HepG2 (cell line): ENCODE measurements at regions not wholly inside any gene's neighbourhood (a gene's known extent, or its start where the extent isn't known, plus 50 kb on each side); places are given as distances from the start of the nearest gene placed in this dataset.

ENCODE experiments used
- ATAC-seq: fragments of 200-7000 bp; cut with Tn5 transposase; 3 replicates; pipeline ENCODE4 v1.9.1; 2020; ENCODE audit warnings: mild to moderate bottlenecking, moderate library complexity
- BruUV-seq: library from RNA; stranded (reverse); fragments of 400-500 nt; replicated peaks from 2 replicates; lab custom pipeline; 2021; lab: Mats Ljungman, UMichigan
- CTCF ChIA-PET: fragments of 300-600 bp; formaldehyde crosslinking; extraction: SDS; loops from one replicate; lab custom pipeline; 2021; ENCODE audit warnings: low total read pairs, inconsistent platforms, low intra/inter-chr PET ratio; lab: Yijun Ruan, JAX
- POLR2A ChIA-PET: fragments of 350-600 bp; sonication (Branson Sonifier 250); formaldehyde crosslinking; loops from one replicate; lab custom pipeline; 2020; ENCODE audit warnings: antibody characterized with exemption, inconsistent platforms; lab: Yijun Ruan, JAX
- DNase-seq: peaks from one replicate; pipeline ENCODE4 v3.0.0-alpha.2; 2015; ENCODE audit warnings: low spot score
- FAIRE-seq: peaks from 3 replicates; lab custom pipeline; 2011; peaks lifted over from hg19 to GRCh38; lab: Jason Lieb, UNC
- H2AFZ ChIP-seq: one replicate; pipeline ENCODE4 v1.6.1; 2011; ENCODE audit warnings: low read length, inconsistent platforms
- H3K27ac ChIP-seq: fragments of 300-600 bp; 3 replicates; pipeline ENCODE4 v1.8.0; 2011; ENCODE audit warnings: mixed run types, mild to moderate bottlenecking, mixed read lengths, low read length, inconsistent platforms; ENCODE audit not compliant: insufficient read depth; ENCODE audit errors: extremely low read length
- H3K27me3 ChIP-seq, 2 experiments: fragments of 200-600 bp in 1 of 2; 2 replicates in 1 of 2; 3 replicates in 1 of 2; pipeline versions ENCODE4 v1.6.0 to v1.8.0; 2011; ENCODE audit warnings: low read length in 2 of 2, mild to moderate bottlenecking in 2 of 2, moderate library complexity in 2 of 2, inconsistent platforms in 1 of 2; ENCODE audit not compliant: insufficient read depth in 2 of 2, control insufficient read depth in 1 of 2
- H3K36me3 ChIP-seq, 2 experiments: fragments of 200-600 bp in 1 of 2; replicated peaks in 1 of 2; 2 replicates in 1 of 2; 3 replicates in 1 of 2; pipeline versions ENCODE4 v1.5.1 to v1.8.0; 2011; ENCODE audit warnings: low read length in 2 of 2, inconsistent platforms in 1 of 2; ENCODE audit not compliant: insufficient read depth in 2 of 2, control insufficient read depth in 1 of 2
- H3K4me1 ChIP-seq: 2 replicates; pipeline ENCODE4 v1.5.1; 2012; ENCODE audit warnings: low read length, inconsistent platforms; ENCODE audit not compliant: insufficient read depth
- H3K4me2 ChIP-seq: 2 replicates; pipeline ENCODE4 v1.6.0; 2011; ENCODE audit warnings: low read depth, low read length, inconsistent platforms
- H3K4me3 ChIP-seq, 3 experiments: fragments of 200-600 bp in 1 of 3; sonication (generic), shearing (Covaris generic) in 1 of 3; replicated peaks in 1 of 3; 2 replicates each; pipeline ENCODE4 v1.5.1; 2011 to 2016; ENCODE audit warnings: low read length in 3 of 3, inconsistent platforms in 2 of 3, low read depth in 2 of 3, mild to moderate bottlenecking in 2 of 3, control low read depth in 1 of 3, mixed read lengths in 1 of 3; ENCODE audit not compliant: insufficient read depth in 1 of 3
- H3K79me2 ChIP-seq: one replicate; pipeline ENCODE4 v1.6.1; 2011; ENCODE audit warnings: low read length, inconsistent platforms; ENCODE audit not compliant: insufficient read depth
- H3K9ac ChIP-seq: 2 replicates; pipeline ENCODE4 v1.6.0; 2011; ENCODE audit warnings: mild to moderate bottlenecking, low read depth, low read length, inconsistent platforms; ENCODE audit not compliant: insufficient read depth
- H3K9me3 ChIP-seq: 2 replicates; pipeline ENCODE4 v1.5.1; 2012; ENCODE audit warnings: mild to moderate bottlenecking, low read length
- H4K20me1 ChIP-seq: 2 replicates; pipeline ENCODE4 v1.6.0; 2011; ENCODE audit warnings: inconsistent platforms, mild to moderate bottlenecking, low read length, moderate library complexity; ENCODE audit not compliant: insufficient read depth
- CBX1 ChIP-seq: IDR thresholded peaks from one replicate; pipeline ENCODE4 v1.6.1; 2016; ENCODE audit warnings: antibody characterized with exemption, low read depth
- GABPA ChIP-seq, 2 experiments: IDR thresholded peaks; 2 replicates each; pipeline ENCODE4 v1.6.1; 2011 to 2016; ENCODE audit warnings: low read depth in 2 of 2, low read length in 1 of 2, missing biosample characterization in 1 of 2, missing genetic modification characterization in 1 of 2
- MTF1 ChIP-seq: sonication (generic); formaldehyde crosslinking; IDR thresholded peaks from 2 replicates; pipeline ENCODE4 v1.5.0; 2020; ENCODE audit warnings: missing genetic modification reagents
- POLR2AphosphoS5 ChIP-seq: IDR thresholded peaks from 2 replicates; pipeline ENCODE4 v1.6.1; 2012; ENCODE audit warnings: low read depth, low read length
- SRSF4 ChIP-seq: fragments of 200-400 bp; formaldehyde crosslinking; IDR thresholded peaks from one replicate; pipeline ENCODE4 v1.6.1; 2018; ENCODE audit warnings: mild to moderate bottlenecking, low read depth, low read length, moderate library complexity; ENCODE audit not compliant: poor library complexity, severe bottlenecking
- SSRP1 ChIP-seq: IDR thresholded peaks from 2 replicates; pipeline ENCODE4 v1.6.1; 2016; ENCODE audit warnings: control low read depth
- TCF7 ChIP-seq: sonication (generic); IDR thresholded peaks from 2 replicates; pipeline ENCODE4 v1.6.1; 2016; ENCODE audit warnings: antibody characterized with exemption, low read depth
- ZBTB7B ChIP-seq: sonication (generic); formaldehyde crosslinking; IDR thresholded peaks from 2 replicates; pipeline ENCODE4 v1.4.0; 2020; ENCODE audit warnings: missing genetic modification reagents
- ZFP62 ChIP-seq: sonication (generic); formaldehyde crosslinking; IDR thresholded peaks from 2 replicates; pipeline ENCODE4 v1.4.0; 2020; ENCODE audit warnings: missing genetic modification reagents
- ZMAT3 ChIP-seq: sonication (generic); formaldehyde crosslinking; conservative IDR thresholded peaks from 2 replicates; pipeline ENCODE4 v1.7.0; 2021; ENCODE audit warnings: missing genetic modification reagents
- ZNF10 ChIP-seq: sonication (generic); formaldehyde crosslinking; IDR thresholded peaks from 2 replicates; pipeline ENCODE4 v1.4.0; 2020; ENCODE audit warnings: mild to moderate bottlenecking, low read depth, missing genetic modification reagents, borderline replicate concordance
- ZNF296 ChIP-seq: sonication (generic); formaldehyde crosslinking; conservative IDR thresholded peaks from 2 replicates; pipeline ENCODE4 v1.5.0; 2020; ENCODE audit warnings: mild to moderate bottlenecking, missing genetic modification reagents
- ZNF354B ChIP-seq: sonication (generic); formaldehyde crosslinking; IDR thresholded peaks from 2 replicates; pipeline ENCODE4 v1.8.0; 2022; ENCODE audit warnings: mild to moderate bottlenecking, missing genetic modification reagents
- ZNF558 ChIP-seq: sonication (generic); formaldehyde crosslinking; IDR thresholded peaks from 2 replicates; pipeline ENCODE4 v1.9.0; 2022; ENCODE audit warnings: mild to moderate bottlenecking, missing genetic modification reagents, borderline replicate concordance
- ZNF777 ChIP-seq: sonication (generic); formaldehyde crosslinking; IDR thresholded peaks from 2 replicates; pipeline ENCODE4 v1.4.0; 2020; ENCODE audit warnings: missing genetic modification reagents
- ZNF878 ChIP-seq: sonication (generic); formaldehyde crosslinking; IDR thresholded peaks from 2 replicates; pipeline ENCODE4 v1.8.1; 2023; ENCODE audit warnings: mild to moderate bottlenecking, missing genetic modification reagents, moderate library complexity
- ZSCAN22 ChIP-seq: sonication (generic); formaldehyde crosslinking; IDR thresholded peaks from 2 replicates; pipeline ENCODE4 v1.4.0; 2020; ENCODE audit warnings: mild to moderate bottlenecking, missing genetic modification reagents
- WGBS: methylation state at CpG from one replicate; pipeline ENCODE4 v1.1.6; 2017; ENCODE audit warnings: low lambda C conversion rate; 5-methylcytosine and 5-hydroxymethylcytosine counted together
- in situ Hi-C: cut with HindIII; loops from 2 replicates; pipeline ENCODE4 v1.10.0; 2017; ENCODE audit warnings: low pct_unique_long_range_greater_than_20kb; ENCODE audit not compliant: extremely low pct_ligation_motif_present
- intact Hi-C: fragments of 100-400 bp; cut with micrococcal nuclease; formaldehyde crosslinking; loops from one replicate; pipeline ENCODE4 v1.10.0; 2022; ENCODE audit not compliant: unreplicated experiment
- TF ChIP-seq, protein P1 (sequence below): sonication (generic); formaldehyde crosslinking; IDR thresholded peaks from 2 replicates; pipeline ENCODE4 v1.5.0; 2020; ENCODE audit warnings: mild to moderate bottlenecking, missing genetic modification reagents
- TF ChIP-seq, protein P2 (sequence below): sonication (generic); formaldehyde crosslinking; IDR thresholded peaks from 2 replicates; pipeline ENCODE4 v1.4.0; 2020; ENCODE audit warnings: missing genetic modification reagents

GRCh38 chrX:22378296-22378695 lies 105.6 kb downstream of the CBLL2 start (continued):
- TF ChIP-seq ZNF296 (CRISPR knock-in tag) (no peak), ZMAT3 (CRISPR knock-in tag) (no peak)

DNA sequence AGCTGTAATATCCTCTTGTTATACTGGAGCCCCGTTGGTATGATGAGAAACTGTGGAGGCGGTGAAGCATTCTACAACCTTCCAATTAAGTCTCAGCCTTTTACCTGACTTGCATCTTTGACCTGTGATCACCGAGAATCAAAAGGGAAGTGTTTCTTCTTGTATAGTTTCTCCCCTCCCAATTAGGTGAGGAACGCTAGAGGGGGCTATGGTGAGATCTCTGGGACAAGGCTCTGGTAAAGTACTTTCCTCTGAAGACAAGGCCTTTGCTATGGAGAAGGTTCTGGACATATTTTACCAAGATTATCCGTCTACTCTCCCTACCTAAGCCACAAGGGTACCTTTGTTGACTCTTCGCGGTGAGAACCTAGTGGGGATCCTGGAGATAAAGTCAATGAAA lies 111.3 kb downstream of the CBLL2 start:
- Histone ChIP-seq H3K79me2 (no peaks in the 10 kb centered on the region), H3K4me3 (no peak overlapping the region), H3K27me3 (no peaks in the 10 kb centered on the region), H2AFZ (no peak overlapping the region), H3K27ac (no peak overlapping the region), H4K20me1 (no peaks in the 10 kb centered on the region), H3K9ac (no peak overlapping the region), H3K4me1 (no peaks in the 10 kb centered on the region), H3K36me3 (no peaks in the 10 kb centered on the region), H3K4me2 (no peak overlapping the region), H3K9me3 (no peaks in the 10 kb centered on the region)
- FAIRE-seq, result no peak
- intact Hi-C loops, result loop anchor here (10.0 kb wide), 1 partner anchor 361 kb away; no protein-coding TSS in a partner anchor
- no peak for DNase-seq
- TF ChIP-seq TCF7 (no peak), GABPA (IDR thresholded peaks at IDR 0.05; ENCODE audit: low read depth, low read length) (no peak), GABPA (CRISPR knock-in tag; IDR thresholded peaks at IDR 0.05; ENCODE audit: low read depth) (no peak), ZSCAN22 (CRISPR knock-in tag) (no peak), SSRP1 (CRISPR knock-in tag) (no peak), ZNF777 (CRISPR knock-in tag) (no peak), ZBTB7B (no peak), ZNF878 (CRISPR knock-in tag) (no peak), SRSF4 (no peak), POLR2AphosphoS5 (no peak), ZNF354B (no peak), ZNF558 (CRISPR knock-in tag) (no peak), ZFP62 (CRISPR knock-in tag) (no peak), CBX1 (no peak), ZNF10 (CRISPR knock-in tag) (no peak), MTF1 (no peak)
- TF ChIP-seq, protein P1, sequence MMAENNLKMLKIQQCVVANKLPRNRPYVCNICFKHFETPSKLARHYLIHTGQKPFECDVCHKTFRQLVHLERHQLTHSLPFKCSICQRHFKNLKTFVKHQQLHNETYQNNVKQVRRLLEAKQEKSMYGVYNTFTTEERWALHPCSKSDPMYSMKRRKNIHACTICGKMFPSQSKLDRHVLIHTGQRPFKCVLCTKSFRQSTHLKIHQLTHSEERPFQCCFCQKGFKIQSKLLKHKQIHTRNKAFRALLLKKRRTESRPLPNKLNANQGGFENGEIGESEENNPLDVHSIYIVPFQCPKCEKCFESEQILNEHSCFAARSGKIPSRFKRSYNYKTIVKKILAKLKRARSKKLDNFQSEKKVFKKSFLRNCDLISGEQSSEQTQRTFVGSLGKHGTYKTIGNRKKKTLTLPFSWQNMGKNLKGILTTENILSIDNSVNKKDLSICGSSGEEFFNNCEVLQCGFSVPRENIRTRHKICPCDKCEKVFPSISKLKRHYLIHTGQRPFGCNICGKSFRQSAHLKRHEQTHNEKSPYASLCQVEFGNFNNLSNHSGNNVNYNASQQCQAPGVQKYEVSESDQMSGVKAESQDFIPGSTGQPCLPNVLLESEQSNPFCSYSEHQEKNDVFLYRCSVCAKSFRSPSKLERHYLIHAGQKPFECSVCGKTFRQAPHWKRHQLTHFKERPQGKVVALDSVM, result no peak
- TF ChIP-seq, protein P2, sequence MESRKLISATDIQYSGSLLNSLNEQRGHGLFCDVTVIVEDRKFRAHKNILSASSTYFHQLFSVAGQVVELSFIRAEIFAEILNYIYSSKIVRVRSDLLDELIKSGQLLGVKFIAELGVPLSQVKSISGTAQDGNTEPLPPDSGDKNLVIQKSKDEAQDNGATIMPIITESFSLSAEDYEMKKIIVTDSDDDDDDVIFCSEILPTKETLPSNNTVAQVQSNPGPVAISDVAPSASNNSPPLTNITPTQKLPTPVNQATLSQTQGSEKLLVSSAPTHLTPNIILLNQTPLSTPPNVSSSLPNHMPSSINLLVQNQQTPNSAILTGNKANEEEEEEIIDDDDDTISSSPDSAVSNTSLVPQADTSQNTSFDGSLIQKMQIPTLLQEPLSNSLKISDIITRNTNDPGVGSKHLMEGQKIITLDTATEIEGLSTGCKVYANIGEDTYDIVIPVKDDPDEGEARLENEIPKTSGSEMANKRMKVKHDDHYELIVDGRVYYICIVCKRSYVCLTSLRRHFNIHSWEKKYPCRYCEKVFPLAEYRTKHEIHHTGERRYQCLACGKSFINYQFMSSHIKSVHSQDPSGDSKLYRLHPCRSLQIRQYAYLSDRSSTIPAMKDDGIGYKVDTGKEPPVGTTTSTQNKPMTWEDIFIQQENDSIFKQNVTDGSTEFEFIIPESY (CRISPR knock-in tag), result no peak
- BruUV-seq, result no TSS peak
- WGBS, result 23% methylated on average over 4 of the region's 7 CpGs
- POLR2A ChIA-PET, result no interaction called here
- in situ Hi-C loops, result no loop called here
- ATAC-seq, result no peak
- CTCF ChIA-PET, result no interaction called here
